ENCODE measurements at regions not wholly inside any gene's neighbourhood (a gene's known extent, or its start where the extent isn't known, plus 50 kb on each side); places are given as distances from the start of the nearest gene placed in this dataset.

DNA sequence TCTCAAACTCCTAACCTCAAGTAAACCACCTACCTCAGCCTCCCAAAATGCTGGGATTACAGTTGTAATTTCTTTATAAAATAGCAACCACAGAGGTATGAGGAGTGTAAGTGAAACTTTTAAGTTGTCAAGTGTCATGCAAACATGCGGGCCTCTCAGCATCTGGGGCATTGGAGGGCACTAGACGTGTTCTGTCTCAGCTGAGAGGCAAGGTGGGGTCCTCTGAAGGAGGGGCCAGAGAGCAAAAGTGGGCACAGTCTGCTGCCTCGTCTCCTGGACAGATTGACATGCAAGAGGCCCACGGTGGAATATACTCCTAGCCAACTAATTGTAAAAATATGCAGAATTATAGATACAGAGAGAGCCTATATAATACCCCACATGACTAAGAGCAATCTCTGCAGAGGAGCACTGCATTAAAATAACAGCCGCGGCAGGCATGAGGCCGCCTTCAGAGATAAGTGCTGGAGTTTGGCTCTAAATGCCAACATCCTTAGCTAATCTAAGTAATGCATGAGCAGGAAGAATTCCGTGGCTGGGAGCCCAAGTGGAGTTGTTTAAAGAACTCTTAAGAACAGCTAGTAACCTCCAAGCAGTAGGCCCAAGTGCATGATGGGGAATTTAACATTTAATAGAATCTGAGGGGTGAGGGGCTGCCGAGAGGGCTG is 87.8 kb upstream of the RNU6-1 start (continued):
- TF ChIP-seq ZNF391 (tag by site-specific recombination; IDR thresholded peaks at IDR 0.05; ENCODE audit: borderline replicate concordance, low read depth) (no peak), ZNF302 (tag by site-specific recombination; IDR thresholded peaks at IDR 0.05; ENCODE audit: low read depth) (no peak), MZF1 (tag by site-specific recombination; IDR thresholded peaks at IDR 0.05; ENCODE audit: borderline replicate concordance) (no peak), ZBTB21 (tag by site-specific recombination; IDR thresholded peaks at IDR 0.05) (no peak), ZNF354C (tag by site-specific recombination; IDR thresholded peaks at IDR 0.05; ENCODE audit: borderline replicate concordance, low read depth) (no peak), ZNF664 (tag by site-specific recombination; IDR thresholded peaks at IDR 0.05) (no peak), ZNF248 (tag by site-specific recombination; IDR thresholded peaks at IDR 0.05) (no peak), ZNF701 (tag by site-specific recombination; IDR thresholded peaks at IDR 0.05) (no peak), ZNF24 (tag by site-specific recombination; IDR thresholded peaks at IDR 0.05) (no peak), ZNF670 (tag by site-specific recombination; IDR thresholded peaks at IDR 0.05; ENCODE audit: low read depth) (no peak), ZNF335 (tag by site-specific recombination; conservative IDR thresholded peaks at IDR 0.05) (peak; percentile 74), ZNF274 (IDR thresholded peaks at IDR 0.05; ENCODE audit: low read length) (no peak), ZNF274 (tag by site-specific recombination; IDR thresholded peaks at IDR 0.05; ENCODE audit: borderline replicate concordance) (no peak)
- TF ChIP-seq, protein P1, sequence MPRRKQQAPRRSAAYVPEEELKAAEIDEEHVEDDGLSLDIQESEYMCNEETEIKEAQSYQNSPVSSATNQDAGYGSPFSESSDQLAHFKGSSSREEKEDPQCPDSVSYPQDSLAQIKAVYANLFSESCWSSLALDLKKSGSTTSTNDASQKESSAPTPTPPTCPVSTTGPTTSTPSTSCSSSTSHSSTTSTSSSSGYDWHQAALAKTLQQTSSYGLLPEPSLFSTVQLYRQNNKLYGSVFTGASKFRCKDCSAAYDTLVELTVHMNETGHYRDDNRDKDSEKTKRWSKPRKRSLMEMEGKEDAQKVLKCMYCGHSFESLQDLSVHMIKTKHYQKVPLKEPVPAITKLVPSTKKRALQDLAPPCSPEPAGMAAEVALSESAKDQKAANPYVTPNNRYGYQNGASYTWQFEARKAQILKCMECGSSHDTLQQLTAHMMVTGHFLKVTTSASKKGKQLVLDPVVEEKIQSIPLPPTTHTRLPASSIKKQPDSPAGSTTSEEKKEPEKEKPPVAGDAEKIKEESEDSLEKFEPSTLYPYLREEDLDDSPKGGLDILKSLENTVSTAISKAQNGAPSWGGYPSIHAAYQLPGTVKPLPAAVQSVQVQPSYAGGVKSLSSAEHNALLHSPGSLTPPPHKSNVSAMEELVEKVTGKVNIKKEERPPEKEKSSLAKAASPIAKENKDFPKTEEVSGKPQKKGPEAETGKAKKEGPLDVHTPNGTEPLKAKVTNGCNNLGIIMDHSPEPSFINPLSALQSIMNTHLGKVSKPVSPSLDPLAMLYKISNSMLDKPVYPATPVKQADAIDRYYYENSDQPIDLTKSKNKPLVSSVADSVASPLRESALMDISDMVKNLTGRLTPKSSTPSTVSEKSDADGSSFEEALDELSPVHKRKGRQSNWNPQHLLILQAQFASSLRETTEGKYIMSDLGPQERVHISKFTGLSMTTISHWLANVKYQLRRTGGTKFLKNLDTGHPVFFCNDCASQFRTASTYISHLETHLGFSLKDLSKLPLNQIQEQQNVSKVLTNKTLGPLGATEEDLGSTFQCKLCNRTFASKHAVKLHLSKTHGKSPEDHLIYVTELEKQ (tag by site-specific recombination; IDR thresholded peaks at IDR 0.05; ENCODE audit: borderline replicate concordance), result no peak
- TF ChIP-seq, protein P2, sequence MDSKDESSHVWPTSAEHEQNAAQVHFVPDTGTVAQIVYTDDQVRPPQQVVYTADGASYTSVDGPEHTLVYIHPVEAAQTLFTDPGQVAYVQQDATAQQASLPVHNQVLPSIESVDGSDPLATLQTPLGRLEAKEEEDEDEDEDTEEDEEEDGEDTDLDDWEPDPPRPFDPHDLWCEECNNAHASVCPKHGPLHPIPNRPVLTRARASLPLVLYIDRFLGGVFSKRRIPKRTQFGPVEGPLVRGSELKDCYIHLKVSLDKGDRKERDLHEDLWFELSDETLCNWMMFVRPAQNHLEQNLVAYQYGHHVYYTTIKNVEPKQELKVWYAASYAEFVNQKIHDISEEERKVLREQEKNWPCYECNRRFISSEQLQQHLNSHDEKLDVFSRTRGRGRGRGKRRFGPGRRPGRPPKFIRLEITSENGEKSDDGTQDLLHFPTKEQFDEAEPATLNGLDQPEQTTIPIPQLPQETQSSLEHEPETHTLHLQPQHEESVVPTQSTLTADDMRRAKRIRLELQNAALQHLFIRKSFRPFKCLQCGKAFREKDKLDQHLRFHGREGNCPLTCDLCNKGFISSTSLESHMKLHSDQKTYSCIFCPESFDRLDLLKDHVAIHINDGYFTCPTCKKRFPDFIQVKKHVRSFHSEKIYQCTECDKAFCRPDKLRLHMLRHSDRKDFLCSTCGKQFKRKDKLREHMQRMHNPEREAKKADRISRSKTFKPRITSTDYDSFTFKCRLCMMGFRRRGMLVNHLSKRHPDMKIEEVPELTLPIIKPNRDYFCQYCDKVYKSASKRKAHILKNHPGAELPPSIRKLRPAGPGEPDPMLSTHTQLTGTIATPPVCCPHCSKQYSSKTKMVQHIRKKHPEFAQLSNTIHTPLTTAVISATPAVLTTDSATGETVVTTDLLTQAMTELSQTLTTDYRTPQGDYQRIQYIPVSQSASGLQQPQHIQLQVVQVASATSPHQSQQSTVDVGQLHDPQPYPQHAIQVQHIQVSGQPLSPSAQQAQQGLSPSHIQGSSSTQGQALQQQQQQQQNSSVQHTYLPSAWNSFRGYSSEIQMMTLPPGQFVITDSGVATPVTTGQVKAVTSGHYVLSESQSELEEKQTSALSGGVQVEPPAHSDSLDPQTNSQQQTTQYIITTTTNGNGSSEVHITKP (tag by site-specific recombination; IDR thresholded peaks at IDR 0.05), result no peak
- TF ChIP-seq, protein P3, sequence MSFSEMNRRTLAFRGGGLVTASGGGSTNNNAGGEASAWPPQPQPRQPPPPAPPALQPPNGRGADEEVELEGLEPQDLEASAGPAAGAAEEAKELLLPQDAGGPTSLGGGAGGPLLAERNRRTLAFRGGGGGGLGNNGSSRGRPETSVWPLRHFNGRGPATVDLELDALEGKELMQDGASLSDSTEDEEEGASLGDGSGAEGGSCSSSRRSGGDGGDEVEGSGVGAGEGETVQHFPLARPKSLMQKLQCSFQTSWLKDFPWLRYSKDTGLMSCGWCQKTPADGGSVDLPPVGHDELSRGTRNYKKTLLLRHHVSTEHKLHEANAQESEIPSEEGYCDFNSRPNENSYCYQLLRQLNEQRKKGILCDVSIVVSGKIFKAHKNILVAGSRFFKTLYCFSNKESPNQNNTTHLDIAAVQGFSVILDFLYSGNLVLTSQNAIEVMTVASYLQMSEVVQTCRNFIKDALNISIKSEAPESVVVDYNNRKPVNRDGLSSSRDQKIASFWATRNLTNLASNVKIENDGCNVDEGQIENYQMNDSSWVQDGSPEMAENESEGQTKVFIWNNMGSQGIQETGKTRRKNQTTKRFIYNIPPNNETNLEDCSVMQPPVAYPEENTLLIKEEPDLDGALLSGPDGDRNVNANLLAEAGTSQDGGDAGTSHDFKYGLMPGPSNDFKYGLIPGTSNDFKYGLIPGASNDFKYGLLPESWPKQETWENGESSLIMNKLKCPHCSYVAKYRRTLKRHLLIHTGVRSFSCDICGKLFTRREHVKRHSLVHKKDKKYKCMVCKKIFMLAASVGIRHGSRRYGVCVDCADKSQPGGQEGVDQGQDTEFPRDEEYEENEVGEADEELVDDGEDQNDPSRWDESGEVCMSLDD (tag by site-specific recombination; IDR thresholded peaks at IDR 0.05), result no peak
- TF ChIP-seq, protein P4, sequence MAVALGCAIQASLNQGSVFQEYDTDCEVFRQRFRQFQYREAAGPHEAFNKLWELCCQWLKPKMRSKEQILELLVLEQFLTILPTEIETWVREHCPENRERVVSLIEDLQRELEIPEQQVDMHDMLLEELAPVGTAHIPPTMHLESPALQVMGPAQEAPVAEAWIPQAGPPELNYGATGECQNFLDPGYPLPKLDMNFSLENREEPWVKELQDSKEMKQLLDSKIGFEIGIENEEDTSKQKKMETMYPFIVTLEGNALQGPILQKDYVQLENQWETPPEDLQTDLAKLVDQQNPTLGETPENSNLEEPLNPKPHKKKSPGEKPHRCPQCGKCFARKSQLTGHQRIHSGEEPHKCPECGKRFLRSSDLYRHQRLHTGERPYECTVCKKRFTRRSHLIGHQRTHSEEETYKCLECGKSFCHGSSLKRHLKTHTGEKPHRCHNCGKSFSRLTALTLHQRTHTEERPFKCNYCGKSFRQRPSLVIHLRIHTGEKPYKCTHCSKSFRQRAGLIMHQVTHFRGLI (tag by site-specific recombination; IDR thresholded peaks at IDR 0.05), result no peak
- TF ChIP-seq, protein P5, sequence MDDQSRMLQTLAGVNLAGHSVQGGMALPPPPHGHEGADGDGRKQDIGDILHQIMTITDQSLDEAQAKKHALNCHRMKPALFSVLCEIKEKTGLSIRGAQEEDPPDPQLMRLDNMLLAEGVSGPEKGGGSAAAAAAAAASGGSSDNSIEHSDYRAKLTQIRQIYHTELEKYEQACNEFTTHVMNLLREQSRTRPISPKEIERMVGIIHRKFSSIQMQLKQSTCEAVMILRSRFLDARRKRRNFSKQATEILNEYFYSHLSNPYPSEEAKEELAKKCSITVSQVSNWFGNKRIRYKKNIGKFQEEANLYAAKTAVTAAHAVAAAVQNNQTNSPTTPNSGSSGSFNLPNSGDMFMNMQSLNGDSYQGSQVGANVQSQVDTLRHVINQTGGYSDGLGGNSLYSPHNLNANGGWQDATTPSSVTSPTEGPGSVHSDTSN (CRISPR knock-in tag; IDR thresholded peaks at IDR 0.05), result no peak
- TF ChIP-seq, protein P6, sequence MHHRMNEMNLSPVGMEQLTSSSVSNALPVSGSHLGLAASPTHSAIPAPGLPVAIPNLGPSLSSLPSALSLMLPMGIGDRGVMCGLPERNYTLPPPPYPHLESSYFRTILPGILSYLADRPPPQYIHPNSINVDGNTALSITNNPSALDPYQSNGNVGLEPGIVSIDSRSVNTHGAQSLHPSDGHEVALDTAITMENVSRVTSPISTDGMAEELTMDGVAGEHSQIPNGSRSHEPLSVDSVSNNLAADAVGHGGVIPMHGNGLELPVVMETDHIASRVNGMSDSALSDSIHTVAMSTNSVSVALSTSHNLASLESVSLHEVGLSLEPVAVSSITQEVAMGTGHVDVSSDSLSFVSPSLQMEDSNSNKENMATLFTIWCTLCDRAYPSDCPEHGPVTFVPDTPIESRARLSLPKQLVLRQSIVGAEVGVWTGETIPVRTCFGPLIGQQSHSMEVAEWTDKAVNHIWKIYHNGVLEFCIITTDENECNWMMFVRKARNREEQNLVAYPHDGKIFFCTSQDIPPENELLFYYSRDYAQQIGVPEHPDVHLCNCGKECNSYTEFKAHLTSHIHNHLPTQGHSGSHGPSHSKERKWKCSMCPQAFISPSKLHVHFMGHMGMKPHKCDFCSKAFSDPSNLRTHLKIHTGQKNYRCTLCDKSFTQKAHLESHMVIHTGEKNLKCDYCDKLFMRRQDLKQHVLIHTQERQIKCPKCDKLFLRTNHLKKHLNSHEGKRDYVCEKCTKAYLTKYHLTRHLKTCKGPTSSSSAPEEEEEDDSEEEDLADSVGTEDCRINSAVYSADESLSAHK (tag by site-specific recombination; IDR thresholded peaks at IDR 0.05), result no peak
- TF ChIP-seq, protein P7, sequence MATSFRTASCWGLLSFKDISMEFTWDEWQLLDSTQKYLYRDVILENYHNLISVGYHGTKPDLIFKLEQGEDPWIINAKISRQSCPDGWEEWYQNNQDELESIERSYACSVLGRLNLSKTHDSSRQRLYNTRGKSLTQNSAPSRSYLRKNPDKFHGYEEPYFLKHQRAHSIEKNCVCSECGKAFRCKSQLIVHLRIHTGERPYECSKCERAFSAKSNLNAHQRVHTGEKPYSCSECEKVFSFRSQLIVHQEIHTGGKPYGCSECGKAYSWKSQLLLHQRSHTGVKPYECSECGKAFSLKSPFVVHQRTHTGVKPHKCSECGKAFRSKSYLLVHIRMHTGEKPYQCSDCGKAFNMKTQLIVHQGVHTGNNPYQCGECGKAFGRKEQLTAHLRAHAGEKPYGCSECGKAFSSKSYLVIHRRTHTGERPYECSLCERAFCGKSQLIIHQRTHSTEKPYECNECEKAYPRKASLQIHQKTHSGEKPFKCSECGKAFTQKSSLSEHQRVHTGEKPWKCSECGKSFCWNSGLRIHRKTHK (tag by site-specific recombination; IDR thresholded peaks at IDR 0.05), result no peak

Data from HEK293 (cell line).